WTC11 (cell line): ENCODE measurements at regions not wholly inside any gene's neighbourhood (a gene's known extent, or its start where the extent isn't known, plus 50 kb on each side); places are given as distances from the start of the nearest gene placed in this dataset.

Experiments
- ATAC-seq: fragments of 200-7000 bp; cut with Tn5 transposase; 2 replicates; pipeline ENCODE4 v1.10.0; 2021; ENCODE audit warnings: mild to moderate bottlenecking, moderate library complexity
- CTCF ChIA-PET: fragments of 300-600 bp; sonication (Branson Sonifier 250); formaldehyde crosslinking; loops from one replicate; lab custom pipeline; 2021; ENCODE audit warnings: antibody characterized with exemption; lab: Charles Lee
- POLR2A ChIA-PET: fragments of 350-600 bp; sonication (Branson Sonifier 250); formaldehyde crosslinking; loops from one replicate; lab custom pipeline; 2021; ENCODE audit warnings: antibody characterized with exemption; lab: Charles Lee
- DNase-seq: peaks from one replicate; pipeline ENCODE4 v3.0.0; 2021; ENCODE audit warnings: low spot score
- H3K27ac Mint-ChIP-seq: 2 replicates; pipeline ENCODE4 v1.8.0; 2021; ENCODE audit warnings: mixed read lengths
- H3K27me3 Mint-ChIP-seq: 2 replicates; pipeline ENCODE4 v1.8.0; 2021; ENCODE audit warnings: low read depth, mild to moderate bottlenecking, moderate library complexity, mixed read lengths
- H3K36me3 Mint-ChIP-seq: 2 replicates; pipeline ENCODE4 v1.8.0; 2021; ENCODE audit warnings: mixed read lengths
- H3K4me1 Mint-ChIP-seq: 2 replicates; pipeline ENCODE4 v1.8.0; 2022; ENCODE audit warnings: mixed read lengths
- H3K4me3 Mint-ChIP-seq: 2 replicates; pipeline ENCODE4 v1.8.0; 2021; ENCODE audit warnings: mild to moderate bottlenecking, moderate library complexity, mixed read lengths
- H3K9me3 Mint-ChIP-seq: 2 replicates; pipeline ENCODE4 v1.8.0; 2021; ENCODE audit warnings: mixed read lengths
- AFF4 ChIP-seq: sonication (generic); formaldehyde crosslinking; IDR thresholded peaks from 2 replicates; pipeline ENCODE4 v1.8.1; 2023; ENCODE audit warnings: mild to moderate bottlenecking, missing genetic modification reagents, borderline replicate concordance
- ATF1 ChIP-seq: sonication (generic); formaldehyde crosslinking; IDR thresholded peaks from 2 replicates; pipeline ENCODE4 v1.8.1; 2023; ENCODE audit warnings: mild to moderate bottlenecking, moderate library complexity, missing genetic modification reagents
- CREM ChIP-seq: sonication (generic); formaldehyde crosslinking; IDR thresholded peaks from 2 replicates; pipeline ENCODE4 v1.8.1; 2022; ENCODE audit warnings: mild to moderate bottlenecking, missing genetic modification reagents, moderate library complexity
- ETV6 ChIP-seq: sonication (generic); formaldehyde crosslinking; IDR thresholded peaks from 2 replicates; pipeline ENCODE4 v1.8.1; 2022; ENCODE audit warnings: mild to moderate bottlenecking, missing genetic modification reagents
- FOXP1 ChIP-seq: sonication (generic); formaldehyde crosslinking; IDR thresholded peaks from 2 replicates; pipeline ENCODE4 v1.8.0; 2022; ENCODE audit warnings: missing genetic modification reagents, mild to moderate bottlenecking, moderate library complexity, borderline replicate concordance
- GABPB1 ChIP-seq: sonication (generic); formaldehyde crosslinking; IDR thresholded peaks from 2 replicates; pipeline ENCODE4 v1.8.1; 2023; ENCODE audit warnings: mild to moderate bottlenecking, missing genetic modification reagents
- GRHL2 ChIP-seq: fragments of 250-450 bp; sonication (Bioruptor Pico); IDR thresholded peaks from 2 replicates; pipeline ENCODE4 v1.8.0; 2022; ENCODE audit warnings: mild to moderate bottlenecking, moderate library complexity; ENCODE audit not compliant: insufficient replicate concordance, severe bottlenecking
- GTF2I ChIP-seq: fragments of 250-450 bp; sonication (Bioruptor Pico); conservative IDR thresholded peaks from 2 replicates; pipeline ENCODE4 v1.4.0; 2021; ENCODE audit warnings: mild to moderate bottlenecking
- IRF2 ChIP-seq: sonication (generic); formaldehyde crosslinking; IDR thresholded peaks from 2 replicates; pipeline ENCODE4 v1.8.0; 2022; ENCODE audit warnings: low read depth, missing genetic modification reagents, borderline replicate concordance
- JAZF1 ChIP-seq: fragments of 250-450 bp; sonication (Bioruptor Pico); IDR thresholded peaks from 2 replicates; pipeline ENCODE4 v1.9.0; 2021; ENCODE audit warnings: moderate library complexity, mild to moderate bottlenecking, inconsistent platforms
- NFATC4 ChIP-seq: fragments of 250-450 bp; sonication (Bioruptor Pico); IDR thresholded peaks from 2 replicates; pipeline ENCODE4 v1.9.0; 2021; ENCODE audit warnings: mild to moderate bottlenecking
- NR1H2 ChIP-seq: sonication (generic); formaldehyde crosslinking; IDR thresholded peaks from 2 replicates; pipeline ENCODE4 v1.9.0; 2021; ENCODE audit warnings: mild to moderate bottlenecking, moderate library complexity, missing genetic modification reagents
- NR2C2 ChIP-seq: sonication (generic); formaldehyde crosslinking; IDR thresholded peaks from 2 replicates; pipeline ENCODE4 v1.8.0; 2022; ENCODE audit warnings: mild to moderate bottlenecking, missing genetic modification reagents
- NR3C1 ChIP-seq: sonication (generic); formaldehyde crosslinking; conservative IDR thresholded peaks from 2 replicates; pipeline ENCODE4 v1.8.1; 2023; ENCODE audit warnings: low read depth, mild to moderate bottlenecking, missing genetic modification reagents
- PREB ChIP-seq: sonication (generic); formaldehyde crosslinking; IDR thresholded peaks from 2 replicates; pipeline ENCODE4 v1.8.1; 2022; ENCODE audit warnings: mild to moderate bottlenecking, missing genetic modification reagents, moderate library complexity, borderline replicate concordance
- STAT6 ChIP-seq: sonication (generic); formaldehyde crosslinking; conservative IDR thresholded peaks from 2 replicates; pipeline ENCODE4 v1.8.1; 2023; ENCODE audit warnings: mild to moderate bottlenecking, low read depth, missing genetic modification reagents, moderate library complexity
- ZMAT4 ChIP-seq: fragments of 250-450 bp; sonication (Bioruptor Pico); IDR thresholded peaks from 2 replicates; pipeline ENCODE4 v1.9.0; 2021; ENCODE audit warnings: mild to moderate bottlenecking
- ZNF263 ChIP-seq: sonication (generic); formaldehyde crosslinking; IDR thresholded peaks from 2 replicates; pipeline ENCODE4 v1.8.1; 2022; ENCODE audit warnings: low read depth, mild to moderate bottlenecking, moderate library complexity, missing genetic modification reagents
- TF ChIP-seq, protein P1 (sequence below): sonication (generic); formaldehyde crosslinking; IDR thresholded peaks from 2 replicates; pipeline ENCODE4 v1.8.1; 2022; ENCODE audit warnings: low read depth, missing genetic modification reagents, borderline replicate concordance
- TF ChIP-seq, protein P2 (sequence below): sonication (generic); formaldehyde crosslinking; IDR thresholded peaks from 2 replicates; pipeline ENCODE4 v1.8.1; 2023; ENCODE audit warnings: mild to moderate bottlenecking, missing genetic modification reagents
- TF ChIP-seq, protein P3 (sequence below): sonication (generic); formaldehyde crosslinking; IDR thresholded peaks from 2 replicates; pipeline ENCODE4 v1.8.1; 2022; ENCODE audit warnings: missing genetic modification reagents, borderline replicate concordance
- TF ChIP-seq, protein P4 (sequence below): sonication (generic); formaldehyde crosslinking; IDR thresholded peaks from 2 replicates; pipeline ENCODE4 v1.8.1; 2022; ENCODE audit warnings: low read depth, mild to moderate bottlenecking, moderate library complexity, missing genetic modification reagents, borderline replicate concordance

DNA sequence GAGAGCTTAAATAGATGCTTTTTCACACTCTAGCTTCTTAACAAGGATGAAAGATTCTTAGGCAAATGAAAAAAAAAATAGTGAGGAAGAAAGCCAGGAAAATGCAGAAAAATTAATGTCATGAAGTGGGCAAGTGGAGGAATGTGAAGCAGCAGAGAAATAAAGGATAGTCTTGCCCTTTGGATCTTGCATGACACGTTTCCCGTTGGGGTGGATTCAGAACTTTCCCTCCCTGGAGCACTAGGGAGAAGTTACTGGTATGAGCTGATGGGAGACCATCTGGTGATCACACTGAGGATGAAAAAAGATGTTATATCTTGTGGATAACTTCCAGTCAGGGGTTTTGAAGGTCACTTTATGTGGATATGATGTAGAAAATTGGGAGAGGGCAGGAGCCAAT lies 361.8 kb upstream of the ROPN1 start (continued):
- TF ChIP-seq, protein P1, sequence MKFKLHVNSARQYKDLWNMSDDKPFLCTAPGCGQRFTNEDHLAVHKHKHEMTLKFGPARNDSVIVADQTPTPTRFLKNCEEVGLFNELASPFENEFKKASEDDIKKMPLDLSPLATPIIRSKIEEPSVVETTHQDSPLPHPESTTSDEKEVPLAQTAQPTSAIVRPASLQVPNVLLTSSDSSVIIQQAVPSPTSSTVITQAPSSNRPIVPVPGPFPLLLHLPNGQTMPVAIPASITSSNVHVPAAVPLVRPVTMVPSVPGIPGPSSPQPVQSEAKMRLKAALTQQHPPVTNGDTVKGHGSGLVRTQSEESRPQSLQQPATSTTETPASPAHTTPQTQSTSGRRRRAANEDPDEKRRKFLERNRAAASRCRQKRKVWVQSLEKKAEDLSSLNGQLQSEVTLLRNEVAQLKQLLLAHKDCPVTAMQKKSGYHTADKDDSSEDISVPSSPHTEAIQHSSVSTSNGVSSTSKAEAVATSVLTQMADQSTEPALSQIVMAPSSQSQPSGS (CRISPR knock-in tag): no peak
- no peak for TF ChIP-seq CREM
- TF ChIP-seq GTF2I (CRISPR knock-in tag): no peak
- TF ChIP-seq, protein P2, sequence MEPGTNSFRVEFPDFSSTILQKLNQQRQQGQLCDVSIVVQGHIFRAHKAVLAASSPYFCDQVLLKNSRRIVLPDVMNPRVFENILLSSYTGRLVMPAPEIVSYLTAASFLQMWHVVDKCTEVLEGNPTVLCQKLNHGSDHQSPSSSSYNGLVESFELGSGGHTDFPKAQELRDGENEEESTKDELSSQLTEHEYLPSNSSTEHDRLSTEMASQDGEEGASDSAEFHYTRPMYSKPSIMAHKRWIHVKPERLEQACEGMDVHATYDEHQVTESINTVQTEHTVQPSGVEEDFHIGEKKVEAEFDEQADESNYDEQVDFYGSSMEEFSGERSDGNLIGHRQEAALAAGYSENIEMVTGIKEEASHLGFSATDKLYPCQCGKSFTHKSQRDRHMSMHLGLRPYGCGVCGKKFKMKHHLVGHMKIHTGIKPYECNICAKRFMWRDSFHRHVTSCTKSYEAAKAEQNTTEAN: no peak
- TF ChIP-seq ETV6 (CRISPR knock-in tag): no peak
- TF ChIP-seq FOXP1 (CRISPR knock-in tag): no peak
- no peak for TF ChIP-seq JAZF1 (CRISPR knock-in tag)
- no peak for TF ChIP-seq ZNF263 (CRISPR knock-in tag)
- no peak for TF ChIP-seq STAT6 (CRISPR knock-in tag)

GRCh38 chr3:124354150-124354549 lies 362.2 kb upstream of the ROPN1 start:
- ChIA-PET CTCF (interaction anchor here (0.9 to 1.2 kb wide), 3 partner anchors 114 to 198 kb away, joined by 4 to 5 read pairs (median 5); no protein-coding TSS in a partner anchor), POLR2A (no interaction called here)
- H3K9me3 Mint-ChIP-seq: peaks cover 9% of the 10 kb centered on the region
- H3K27ac Mint-ChIP-seq: no peak overlapping the region
- no peak overlapping the region for H3K4me3 Mint-ChIP-seq
- H3K27me3 Mint-ChIP-seq: no peaks in the 10 kb centered on the region; the same call in 1 of the 2 replicates
- no peaks in the 10 kb centered on the region for H3K36me3 Mint-ChIP-seq
- ATAC-seq (no peak), DNase-seq (no peak)
- peaks cover 5% of the 10 kb centered on the region; the same call in 1 of the 2 replicates for H3K4me1 Mint-ChIP-seq
- no peak for TF ChIP-seq IRF2 (CRISPR knock-in tag)
- TF ChIP-seq ATF1 (CRISPR knock-in tag): no peak
- TF ChIP-seq GABPB1 (CRISPR knock-in tag): no peak
- no peak for TF ChIP-seq NFATC4
- no peak for TF ChIP-seq GRHL2
- no peak for TF ChIP-seq NR1H2 (CRISPR knock-in tag)
- TF ChIP-seq AFF4 (CRISPR knock-in tag): no peak
- no peak for TF ChIP-seq NR2C2 (CRISPR knock-in tag)
- TF ChIP-seq, protein P3, sequence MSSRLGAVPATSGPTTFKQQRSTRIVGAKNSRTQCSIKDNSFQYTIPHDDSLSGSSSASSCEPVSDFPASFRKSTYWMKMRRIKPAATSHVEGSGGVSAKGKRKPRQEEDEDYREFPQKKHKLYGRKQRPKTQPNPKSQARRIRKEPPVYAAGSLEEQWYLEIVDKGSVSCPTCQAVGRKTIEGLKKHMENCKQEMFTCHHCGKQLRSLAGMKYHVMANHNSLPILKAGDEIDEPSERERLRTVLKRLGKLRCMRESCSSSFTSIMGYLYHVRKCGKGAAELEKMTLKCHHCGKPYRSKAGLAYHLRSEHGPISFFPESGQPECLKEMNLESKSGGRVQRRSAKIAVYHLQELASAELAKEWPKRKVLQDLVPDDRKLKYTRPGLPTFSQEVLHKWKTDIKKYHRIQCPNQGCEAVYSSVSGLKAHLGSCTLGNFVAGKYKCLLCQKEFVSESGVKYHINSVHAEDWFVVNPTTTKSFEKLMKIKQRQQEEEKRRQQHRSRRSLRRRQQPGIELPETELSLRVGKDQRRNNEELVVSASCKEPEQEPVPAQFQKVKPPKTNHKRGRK (CRISPR knock-in tag): no peak
- no peak for TF ChIP-seq NR3C1 (CRISPR knock-in tag)
- no peak for TF ChIP-seq PREB
- TF ChIP-seq ZMAT4 (CRISPR knock-in tag): no peak
- TF ChIP-seq, protein P4, sequence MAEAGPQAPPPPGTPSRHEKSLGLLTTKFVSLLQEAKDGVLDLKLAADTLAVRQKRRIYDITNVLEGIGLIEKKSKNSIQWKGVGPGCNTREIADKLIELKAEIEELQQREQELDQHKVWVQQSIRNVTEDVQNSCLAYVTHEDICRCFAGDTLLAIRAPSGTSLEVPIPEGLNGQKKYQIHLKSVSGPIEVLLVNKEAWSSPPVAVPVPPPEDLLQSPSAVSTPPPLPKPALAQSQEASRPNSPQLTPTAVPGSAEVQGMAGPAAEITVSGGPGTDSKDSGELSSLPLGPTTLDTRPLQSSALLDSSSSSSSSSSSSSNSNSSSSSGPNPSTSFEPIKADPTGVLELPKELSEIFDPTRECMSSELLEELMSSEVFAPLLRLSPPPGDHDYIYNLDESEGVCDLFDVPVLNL (CRISPR knock-in tag): no peak
